Peyer's patch (tissue), 4 donors: ENCODE measurements at regions not wholly inside any gene's neighbourhood (a gene's known extent, or its start where the extent isn't known, plus 50 kb on each side); places are given as distances from the start of the nearest gene placed in this dataset.

Experiments used
- CTCF ChIP-seq, 6 experiments: fragments of 450-650 bp in 4 of 6; fragments of 200-600 bp in 2 of 6; sonication (generic) in 1 of 6; IDR thresholded peaks; one replicate each; pipeline ENCODE4 v1.5.1; 2017 to 2019; ENCODE audit warnings: antibody characterized with exemption in 6 of 6, mild to moderate bottlenecking in 3 of 6, moderate library complexity in 1 of 6
- POLR2A ChIP-seq, 2 donors: fragments of 450-650 bp; IDR thresholded peaks; one replicate each; pipeline ENCODE4 v1.5.1; 2017; ENCODE audit warnings: antibody characterized with exemption in 2 of 2, mild to moderate bottlenecking in 2 of 2, moderate library complexity in 2 of 2

- no peak for TF ChIP-seq POLR2A (IDR thresholded peaks at IDR 0.05)
- peak; percentile 8 to 50 (median 40) for TF ChIP-seq CTCF (IDR thresholded peaks at IDR 0.05)
Observed at GRCh38 chr9:78821126-78821822, 524.3 kb downstream of the PSAT1 start.
